Lower leg skin (tissue), 4 donors: ENCODE measurements at regions not wholly inside any gene's neighbourhood (a gene's known extent, or its start where the extent isn't known, plus 50 kb on each side); places are given as distances from the start of the nearest gene placed in this dataset.

ENCODE experiments used
- DNase-seq, 2 donors: peaks; one replicate each; pipeline ENCODE4 v3.0.0-alpha.2; 2019; ENCODE audit warnings: low spot score in 2 of 2
- H3K4me3 ChIP-seq: fragments of 200-600 bp; sonication (generic); 2 replicates; pipeline ENCODE4 v1.5.1; 2017; ENCODE audit warnings: mild to moderate bottlenecking, low read depth; ENCODE audit not compliant: poor library complexity, severe bottlenecking
- CTCF ChIP-seq, 3 donors: fragments of 450-650 bp; IDR thresholded peaks; one replicate each; pipeline ENCODE4 v1.5.1; 2016; ENCODE audit warnings: antibody characterized with exemption in 3 of 3, mild to moderate bottlenecking in 3 of 3, moderate library complexity in 2 of 3
- POLR2A ChIP-seq, 2 donors: fragments of 450-650 bp; IDR thresholded peaks; one replicate each; pipeline ENCODE4 v1.6.1; 2016 to 2017; ENCODE audit warnings: antibody characterized with exemption in 2 of 2, mild to moderate bottlenecking in 1 of 2, moderate library complexity in 1 of 2
- WGBS, 2 donors: methylation state at CpG; one replicate each; pipeline ENCODE4 v1.1.5; 2018; 5-methylcytosine and 5-hydroxymethylcytosine counted together
- intact Hi-C: fragments of 100-400 bp; cut with DNase I; formaldehyde crosslinking; loops from one replicate; pipeline ENCODE4 v1.15.0; 2023; ENCODE audit warnings: low total_unique reads

DNA sequence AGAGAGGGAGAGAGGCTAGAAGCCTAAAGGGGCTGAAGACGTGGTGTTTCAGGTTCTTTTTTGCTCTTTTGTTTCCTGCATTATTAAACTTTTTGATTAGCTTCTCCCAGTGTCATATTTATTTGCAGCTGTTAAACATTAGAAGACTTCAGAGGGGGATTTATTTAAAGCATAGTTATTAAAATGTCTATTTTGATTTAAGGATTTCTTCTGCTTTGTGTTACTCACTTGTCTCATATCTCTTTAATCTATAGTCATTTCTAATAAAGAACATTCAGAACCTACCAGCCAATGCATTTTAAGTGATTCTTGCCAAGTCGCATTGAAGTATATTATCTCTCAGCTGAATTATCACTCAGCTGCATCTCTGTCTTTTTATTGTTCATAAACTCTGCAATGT lies 152.0 kb upstream of the DYRK2 start:
- TF ChIP-seq CTCF (IDR thresholded peaks at IDR 0.05) (no peak), POLR2A (IDR thresholded peaks at IDR 0.05) (no peak)
- WGBS, 2 donors: 33 to 36% methylated on average over 2 of the region's 2 CpGs
- no peak for DNase-seq
- intact Hi-C loops: no loop called here
- H3K4me3 ChIP-seq: no peak overlapping the region

- no peak for DNase-seq
- TF ChIP-seq CTCF (IDR thresholded peaks at IDR 0.05): no peak
- TF ChIP-seq POLR2A (IDR thresholded peaks at IDR 0.05): no peak
- WGBS, 2 donors: 39 to 43% methylated on average over 1 of the region's 1 CpG
These were observed 149.6 kb upstream of the DYRK2 start for GRCh38 chr12:67498991-67499390.

GRCh38 chr12:67501362-67501761 lies 147.2 kb upstream of the DYRK2 start:
- no peak overlapping the region for H3K4me3 ChIP-seq
- intact Hi-C loops: no loop called here
- 54 to 59% methylated on average over 2 of the region's 2 CpGs for WGBS, 2 donors
- DNase-seq: no peak
- no peak for TF ChIP-seq CTCF (IDR thresholded peaks at IDR 0.05)
- no peak for TF ChIP-seq POLR2A (IDR thresholded peaks at IDR 0.05)

More at GRCh38 chr12:67498991-67499390, 149.6 kb upstream of the DYRK2 start:
- H3K4me3 ChIP-seq: no peak overlapping the region
- intact Hi-C loops: no loop called here

GRCh38 chr12:67504026-67504425 lies 144.5 kb upstream of the DYRK2 start:
- DNase-seq: no peak
- H3K4me3 ChIP-seq: no peak overlapping the region
- TF ChIP-seq CTCF (IDR thresholded peaks at IDR 0.05): no peak
- no peak for TF ChIP-seq POLR2A (IDR thresholded peaks at IDR 0.05)
- 69 to 81% methylated on average over 1 of the region's 1 CpG for WGBS, 2 donors
- intact Hi-C loops: no loop called here

DNA sequence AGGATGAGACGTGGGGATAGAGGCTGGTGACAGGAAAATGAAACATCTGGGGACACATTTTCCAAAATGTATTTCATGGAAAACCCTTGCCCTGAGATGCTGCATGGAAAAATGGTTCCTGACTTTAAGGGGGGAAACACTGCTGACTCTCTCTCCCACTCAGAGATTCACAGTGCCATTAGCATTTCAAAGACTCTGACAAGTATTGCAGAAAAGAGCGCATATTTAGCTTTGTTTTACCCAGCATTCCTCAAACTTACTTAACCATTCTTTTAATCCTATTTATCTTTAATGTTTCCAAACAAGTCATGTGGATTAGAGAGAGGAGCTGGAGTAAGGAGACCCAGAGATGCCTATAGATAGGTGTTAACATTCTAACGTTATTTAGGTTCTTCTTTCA lies 141.8 kb upstream of the DYRK2 start:
- H3K4me3 ChIP-seq: no peak overlapping the region
- TF ChIP-seq CTCF (IDR thresholded peaks at IDR 0.05) (no peak), POLR2A (IDR thresholded peaks at IDR 0.05) (no peak)
- 64 to 73% methylated on average over 3 of the region's 3 CpGs for WGBS, 2 donors
- intact Hi-C loops: no loop called here
- no peak for DNase-seq

- WGBS, 2 donors: 91 to 98% methylated on average over 1 of the region's 1 CpG
- intact Hi-C loops: no loop called here
- no peak for DNase-seq
- TF ChIP-seq CTCF (IDR thresholded peaks at IDR 0.05): no peak
- no peak for TF ChIP-seq POLR2A (IDR thresholded peaks at IDR 0.05)
- H3K4me3 ChIP-seq: no peak overlapping the region
These were observed 139.7 kb upstream of the DYRK2 start for GRCh38 chr12:67508830-67509229.
